GM12865 (cell line): ENCODE measurements at regions not wholly inside any gene's neighbourhood (a gene's known extent, or its start where the extent isn't known, plus 50 kb on each side); places are given as distances from the start of the nearest gene placed in this dataset.

Source experiments
- DNase-seq: peaks from one replicate; pipeline ENCODE4 v3.0.0; 2010; ENCODE audit warnings: low read depth
- H3K4me3 ChIP-seq: 2 replicates; pipeline ENCODE4 v1.5.1; 2011; ENCODE audit warnings: mild to moderate bottlenecking, low read depth, low read length, control low read depth
- TF ChIP-seq, protein P1 (sequence below): IDR thresholded peaks from 2 replicates; pipeline ENCODE4 v1.5.1; 2011; ENCODE audit warnings: low read length, control low read depth, low read depth, inconsistent platforms; ENCODE audit not compliant: insufficient read depth; ENCODE audit errors: missing control alignments

DNA sequence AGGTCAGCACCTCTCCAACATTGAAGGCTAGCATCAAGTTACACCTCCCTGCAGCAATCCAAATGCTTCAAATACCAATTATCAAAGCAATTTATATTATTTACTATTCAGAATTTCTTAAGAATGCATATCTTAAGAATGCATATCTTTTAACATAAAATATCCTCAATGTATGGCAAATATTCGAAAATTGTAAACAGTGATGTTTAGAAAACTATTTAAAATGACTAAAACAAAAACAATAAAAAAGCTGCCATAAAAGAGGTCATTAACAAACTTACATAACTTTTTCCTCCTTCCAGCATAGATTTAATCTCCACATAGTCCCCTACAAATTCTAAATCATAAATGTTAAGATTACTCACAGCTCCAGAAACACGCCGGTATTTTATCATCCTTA, 85.1 kb upstream of the SOX6 start:
- DNase-seq = no peak

DNA sequence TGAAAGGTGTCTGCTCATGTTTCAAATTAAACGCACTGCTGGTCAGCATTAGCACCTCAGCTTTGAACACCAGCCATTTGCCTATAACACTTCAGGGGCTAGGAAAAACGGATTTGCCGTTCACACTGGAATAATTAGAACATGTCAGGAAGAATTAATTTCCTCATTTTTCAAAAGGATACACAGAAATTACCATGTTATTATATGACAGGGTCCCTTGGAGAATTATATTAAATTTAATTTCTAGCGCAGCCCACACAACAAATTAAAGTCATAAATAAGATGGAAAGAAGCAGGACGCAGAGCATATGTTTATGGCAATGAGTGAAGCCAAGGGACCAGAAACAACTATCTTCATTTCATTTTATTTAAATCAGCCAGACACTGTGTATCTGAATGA, 83.8 kb upstream of the SOX6 start:
- no peak for DNase-seq
- H3K4me3 ChIP-seq = no peak overlapping the region
- TF ChIP-seq, protein P1, sequence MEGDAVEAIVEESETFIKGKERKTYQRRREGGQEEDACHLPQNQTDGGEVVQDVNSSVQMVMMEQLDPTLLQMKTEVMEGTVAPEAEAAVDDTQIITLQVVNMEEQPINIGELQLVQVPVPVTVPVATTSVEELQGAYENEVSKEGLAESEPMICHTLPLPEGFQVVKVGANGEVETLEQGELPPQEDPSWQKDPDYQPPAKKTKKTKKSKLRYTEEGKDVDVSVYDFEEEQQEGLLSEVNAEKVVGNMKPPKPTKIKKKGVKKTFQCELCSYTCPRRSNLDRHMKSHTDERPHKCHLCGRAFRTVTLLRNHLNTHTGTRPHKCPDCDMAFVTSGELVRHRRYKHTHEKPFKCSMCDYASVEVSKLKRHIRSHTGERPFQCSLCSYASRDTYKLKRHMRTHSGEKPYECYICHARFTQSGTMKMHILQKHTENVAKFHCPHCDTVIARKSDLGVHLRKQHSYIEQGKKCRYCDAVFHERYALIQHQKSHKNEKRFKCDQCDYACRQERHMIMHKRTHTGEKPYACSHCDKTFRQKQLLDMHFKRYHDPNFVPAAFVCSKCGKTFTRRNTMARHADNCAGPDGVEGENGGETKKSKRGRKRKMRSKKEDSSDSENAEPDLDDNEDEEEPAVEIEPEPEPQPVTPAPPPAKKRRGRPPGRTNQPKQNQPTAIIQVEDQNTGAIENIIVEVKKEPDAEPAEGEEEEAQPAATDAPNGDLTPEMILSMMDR = no peak

More for the DNA sequence above, 85.1 kb upstream of the SOX6 start:
- H3K4me3 ChIP-seq = no peak overlapping the region
- TF ChIP-seq, protein P1 = no peak

DNA sequence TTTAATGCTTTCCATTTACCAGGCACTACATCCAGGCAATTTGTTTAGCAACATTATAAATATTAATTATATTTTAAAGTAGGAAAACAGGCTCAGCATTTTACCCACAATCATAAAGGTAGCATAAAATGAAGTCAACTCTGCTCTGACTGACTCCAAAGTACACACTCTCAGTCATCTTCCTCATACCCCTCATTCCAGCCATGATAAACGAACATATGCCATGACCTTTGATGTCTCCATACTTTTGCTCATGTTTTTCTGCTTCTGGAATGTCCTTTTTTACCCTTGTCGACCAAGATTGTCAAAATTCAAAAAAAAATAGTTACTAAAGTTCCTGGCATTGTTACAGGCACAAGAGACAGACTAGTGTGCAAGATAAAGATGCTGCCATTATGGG, 77.7 kb upstream of the SOX6 start:
- TF ChIP-seq, protein P1 = no peak
- no peak overlapping the region for H3K4me3 ChIP-seq

DNA sequence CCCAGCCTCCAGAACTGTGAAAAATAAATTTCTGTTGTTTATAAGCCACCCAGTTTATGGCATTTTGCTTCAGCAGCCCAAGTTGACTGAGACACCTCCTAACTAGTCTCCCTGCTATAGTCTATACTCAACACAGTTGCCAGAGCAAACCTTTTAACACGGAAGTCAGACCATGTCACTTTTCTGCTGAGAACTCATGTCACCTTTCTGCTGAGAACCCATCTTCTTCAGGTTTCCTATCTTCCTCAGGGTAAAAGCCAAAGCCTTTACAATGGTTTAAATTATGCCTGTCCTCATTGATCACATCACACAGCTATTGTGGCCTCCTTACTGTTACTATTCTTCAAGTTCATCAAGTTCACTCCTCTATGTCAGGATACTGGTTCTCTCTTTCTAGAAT, 74.3 kb upstream of the SOX6 start:
- H3K4me3 ChIP-seq = no peak overlapping the region
- DNase-seq = no peak
- TF ChIP-seq, protein P1 = no peak

More for the DNA sequence above, 77.7 kb upstream of the SOX6 start:
- DNase-seq = no peak

DNA sequence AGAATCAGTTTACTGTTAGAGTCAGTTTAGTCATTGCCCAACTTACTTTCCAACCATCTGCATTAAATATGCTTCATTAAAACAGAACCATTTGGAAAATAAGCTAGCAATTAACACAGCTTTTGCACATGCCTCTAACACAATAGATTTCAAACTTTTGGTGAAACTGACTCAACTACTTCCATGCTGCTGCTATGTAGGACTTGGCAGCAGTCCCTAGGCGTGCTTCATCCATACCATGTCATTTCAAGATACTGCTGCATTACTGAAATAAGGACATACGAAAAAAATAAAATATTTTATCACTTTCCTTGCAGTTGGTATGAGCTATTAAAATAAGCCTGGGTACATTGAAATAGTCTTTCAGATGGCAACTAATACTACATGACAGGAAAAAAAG, 65.5 kb upstream of the SOX6 start:
- TF ChIP-seq, protein P1 = no peak
- no peak overlapping the region for H3K4me3 ChIP-seq
- DNase-seq = no peak

DNA sequence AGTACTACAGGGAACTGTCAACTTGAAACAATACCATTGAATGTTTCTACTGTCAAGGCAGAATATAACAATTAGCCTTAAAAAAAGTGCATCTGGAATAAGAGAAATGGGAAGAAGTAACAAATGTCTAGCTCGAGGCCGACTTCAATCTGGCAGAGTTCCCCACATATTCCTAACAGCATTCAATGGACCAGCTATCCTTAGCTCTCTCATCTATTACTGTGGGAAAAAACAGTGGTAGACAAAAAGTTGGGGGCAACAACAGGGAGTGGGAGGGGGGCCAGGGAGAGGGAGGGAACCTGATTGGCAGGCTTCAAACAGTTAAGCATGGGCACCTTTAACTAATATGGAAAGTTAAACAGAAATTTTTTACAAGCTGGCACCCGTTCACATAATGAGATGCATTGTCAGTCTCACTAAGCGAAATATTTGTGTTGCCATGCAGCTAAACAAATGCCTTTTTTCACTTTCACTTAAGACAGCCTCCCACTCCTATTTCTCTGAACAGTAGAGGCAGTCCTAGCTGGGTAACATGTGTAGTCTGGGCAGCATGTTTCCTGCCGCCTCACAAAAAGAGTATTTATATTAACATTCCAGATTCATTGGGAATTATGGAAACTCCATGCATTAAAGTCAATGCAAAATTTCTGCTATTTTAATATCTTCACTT, 62.2 kb upstream of the SOX6 start:
- no peak overlapping the region for H3K4me3 ChIP-seq
- peak; percentile 5 for DNase-seq
- TF ChIP-seq, protein P1 = no peak
